GM12878 (cell line): ENCODE measurements at regions not wholly inside any gene's neighbourhood (a gene's known extent, or its start where the extent isn't known, plus 50 kb on each side); places are given as distances from the start of the nearest gene placed in this dataset.

Source experiments
- ATAC-seq: fragments of 200-7000 bp; cut with Tn5 transposase; 3 replicates; pipeline ENCODE4 v1.9.1; 2020; ENCODE audit warnings: mild to moderate bottlenecking, moderate library complexity
- BruUV-seq: library from RNA; stranded (reverse); fragments of 400-500 nt; replicated peaks from 2 replicates; lab custom pipeline; 2021; lab: Mats Ljungman, UMichigan
- CTCF ChIA-PET: fragments of 300-600 bp; sonication (Branson Sonifier 250); formaldehyde crosslinking; extraction: SDS; loops from one replicate; lab custom pipeline; 2021; ENCODE audit warnings: inconsistent platforms; lab: Yijun Ruan, JAX
- POLR2A ChIA-PET: fragments of 350-600 bp; formaldehyde crosslinking; extraction: SDS; loops from one replicate; lab custom pipeline; 2021; ENCODE audit warnings: inconsistent platforms; lab: Charles Lee
- RAD21 ChIA-PET: fragments of 300-600 bp; sonication (Branson Sonifier 250); formaldehyde crosslinking; loops from one replicate; lab custom pipeline; 2023; ENCODE audit warnings: antibody characterized with exemption; ENCODE audit not compliant: unreplicated experiment; lab: Charles Lee
- SMC1A ChIA-PET: fragments of 300-600 bp; sonication (Branson Sonifier 250); formaldehyde crosslinking; loops from one replicate; lab custom pipeline; 2023; ENCODE audit not compliant: unreplicated experiment, uncharacterized antibody; lab: Charles Lee
- DNase-seq: peaks from one replicate; pipeline ENCODE4 v3.0.0-alpha.2; 2011; ENCODE audit warnings: low read depth, low spot score
- FAIRE-seq: peaks from 3 replicates; lab custom pipeline; 2011; peaks lifted over from hg19 to GRCh38; lab: Jason Lieb, UNC
- H2AFZ ChIP-seq: 2 replicates; pipeline ENCODE4 v1.6.0; 2011; ENCODE audit warnings: low read depth, low read length, control low read depth; ENCODE audit not compliant: control insufficient read depth
- H3K27ac ChIP-seq: 2 replicates; pipeline ENCODE4 v1.5.1; 2011; ENCODE audit warnings: control low read depth; ENCODE audit not compliant: control insufficient read depth, insufficient read depth
- H3K27me3 ChIP-seq, 2 experiments: replicated peaks in 1 of 2; 2 replicates each; pipeline versions ENCODE4 v1.6.0 to v1.6.1; 2011; ENCODE audit warnings: low read length in 1 of 2; ENCODE audit not compliant: control insufficient read depth in 2 of 2, insufficient read depth in 2 of 2
- H3K36me3 ChIP-seq, 2 experiments: 2 replicates each; pipeline ENCODE4 v1.5.1; 2011; ENCODE audit warnings: low read length in 1 of 2; ENCODE audit not compliant: control insufficient read depth in 2 of 2, insufficient read depth in 2 of 2
- H3K4me1 ChIP-seq: 2 replicates; pipeline ENCODE4 v1.6.1; 2011; ENCODE audit warnings: mild to moderate bottlenecking, low read length, moderate library complexity, mixed read lengths; ENCODE audit not compliant: control insufficient read depth, insufficient read depth
- H3K4me2 ChIP-seq: 2 replicates; pipeline ENCODE4 v1.6.0; 2011; ENCODE audit warnings: control low read depth; ENCODE audit not compliant: control insufficient read depth, insufficient read depth
- H3K4me3 ChIP-seq: fragments of 200-600 bp; sonication (generic); 2 replicates; pipeline ENCODE4 v1.5.1; 2016
- H3K79me2 ChIP-seq: 2 replicates; pipeline ENCODE4 v1.6.0; 2011; ENCODE audit warnings: low read length; ENCODE audit not compliant: control insufficient read depth, insufficient read depth
- H3K9ac ChIP-seq: 2 replicates; pipeline ENCODE4 v1.8.0; 2011; ENCODE audit warnings: low read length, control low read depth, mixed read lengths; ENCODE audit not compliant: control insufficient read depth, insufficient read depth
- H3K9me3 ChIP-seq: replicated peaks from 3 replicates; pipeline ENCODE4 v1.5.1; 2011; ENCODE audit warnings: mild to moderate bottlenecking, low read length; ENCODE audit not compliant: control insufficient read depth, insufficient read depth
- H4K20me1 ChIP-seq: 2 replicates; pipeline ENCODE4 v1.6.0; 2011; ENCODE audit not compliant: control insufficient read depth, insufficient read depth
- ASH2L ChIP-seq: fragments of 300-600, 200-600 bp; sonication (generic); IDR thresholded peaks from 2 replicates; pipeline ENCODE4 v1.6.1; 2017; ENCODE audit warnings: low read depth, mild to moderate bottlenecking, borderline replicate concordance
- ATF7 ChIP-seq: fragments of 450-650 bp; IDR thresholded peaks from 2 replicates; pipeline ENCODE4 v1.6.1; 2016; ENCODE audit warnings: low read depth, mild to moderate bottlenecking
- RCOR1 ChIP-seq: conservative IDR thresholded peaks from 2 replicates; pipeline ENCODE4 v1.6.1; 2012; ENCODE audit warnings: low read depth, low read length, improper control_type of control experiment
- SMARCA5 ChIP-seq: fragments of 450-650 bp; IDR thresholded peaks from 2 replicates; pipeline ENCODE4 v1.6.1; 2017; ENCODE audit warnings: mild to moderate bottlenecking
- STAT3 ChIP-seq: IDR thresholded peaks from 2 replicates; pipeline ENCODE4 v1.6.1; 2011; ENCODE audit warnings: low read depth, low read length, improper control_type of control experiment
- ZNF687 ChIP-seq: fragments of 450-650 bp; IDR thresholded peaks from 2 replicates; pipeline ENCODE4 v1.6.1; 2017; ENCODE audit warnings: mild to moderate bottlenecking, moderate library complexity
- WGBS: methylation state at CpG from one replicate; pipeline ENCODE4 v1.1.6; 2016; ENCODE audit warnings: low lambda C conversion rate; ENCODE audit not compliant: insufficient replicate concordance, insufficient coverage; ENCODE audit errors: missing lambda C conversion rate; 5-methylcytosine and 5-hydroxymethylcytosine counted together
- in situ Hi-C: fragments of 300-500 bp; cut with MboI; formaldehyde crosslinking; loops from 9 replicates; pipeline ENCODE4 v1.14.3; 2018; ENCODE audit warnings: mixed read lengths
- intact Hi-C: fragments of 100-400 bp; cut with micrococcal nuclease; formaldehyde crosslinking; loops from one replicate; pipeline ENCODE4 v1.14.2; 2022; ENCODE audit not compliant: unreplicated experiment

GRCh38 chr13:34208336-34208735 is 390.4 kb downstream of the RFC3 start:
- Histone ChIP-seq H3K27me3 (no peaks in the 10 kb centered on the region), H3K4me3 (no peak overlapping the region), H3K36me3 (no peaks in the 10 kb centered on the region), H3K4me2 (no peak overlapping the region), H3K9me3 (no peaks in the 10 kb centered on the region), H2AFZ (no peak overlapping the region), H3K4me1 (no peaks in the 10 kb centered on the region), H3K9ac (no peak overlapping the region), H3K79me2 (no peaks in the 10 kb centered on the region), H3K27ac (no peak overlapping the region), H4K20me1 (no peaks in the 10 kb centered on the region)
- BruUV-seq = no TSS peak
- ATAC-seq = no peak
- 25% methylated on average over 1 of the region's 1 CpG for WGBS
- CTCF ChIA-PET = no interaction called here
- no peak for FAIRE-seq
- TF ChIP-seq STAT3 (no peak), ASH2L (no peak), ZNF687 (no peak), RCOR1 (no peak), ATF7 (no peak), SMARCA5 (no peak)
- RAD21 ChIA-PET = no interaction called here
- SMC1A ChIA-PET = no interaction called here
- intact Hi-C loops (no loop called here), in situ Hi-C loops (no loop called here)
- DNase-seq = no peak
- POLR2A ChIA-PET = no interaction called here
